DMS 273 (cell line): ENCODE measurements at regions not wholly inside any gene's neighbourhood (a gene's known extent, or its start where the extent isn't known, plus 50 kb on each side); places are given as distances from the start of the nearest gene placed in this dataset.
"Not testable (repeated sequence)": the region's sequence is repeated elsewhere in the genome, so short reads cannot be mapped to it uniquely, and the experiment has no call there.

Source experiments
- DNase-seq: peaks from one replicate; lab custom pipeline; 2025; ENCODE audit not compliant: unreplicated experiment; lab: John Stamatoyannopoulos, UW

DNA sequence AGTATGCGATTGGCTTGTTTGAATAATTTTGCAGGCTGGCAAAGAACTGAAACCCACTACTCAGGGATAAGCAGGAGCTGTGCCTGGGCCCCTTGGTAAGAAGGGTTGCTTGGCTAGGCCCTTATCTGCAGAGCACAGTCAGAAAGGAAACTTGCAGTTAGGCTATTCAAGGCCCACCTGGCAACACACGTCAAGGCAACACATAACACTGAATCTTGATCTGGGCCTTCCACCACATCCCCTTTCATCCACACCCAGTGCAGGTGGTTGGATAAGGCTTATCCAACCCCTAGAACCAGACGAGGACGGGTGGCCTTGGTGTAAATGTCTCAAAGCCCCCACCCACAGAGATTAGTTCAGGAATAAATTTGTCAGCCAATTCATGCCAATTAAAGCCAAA lies 72.8 kb upstream of the NEIL3 start:
- DNase-seq = no peak

DNA sequence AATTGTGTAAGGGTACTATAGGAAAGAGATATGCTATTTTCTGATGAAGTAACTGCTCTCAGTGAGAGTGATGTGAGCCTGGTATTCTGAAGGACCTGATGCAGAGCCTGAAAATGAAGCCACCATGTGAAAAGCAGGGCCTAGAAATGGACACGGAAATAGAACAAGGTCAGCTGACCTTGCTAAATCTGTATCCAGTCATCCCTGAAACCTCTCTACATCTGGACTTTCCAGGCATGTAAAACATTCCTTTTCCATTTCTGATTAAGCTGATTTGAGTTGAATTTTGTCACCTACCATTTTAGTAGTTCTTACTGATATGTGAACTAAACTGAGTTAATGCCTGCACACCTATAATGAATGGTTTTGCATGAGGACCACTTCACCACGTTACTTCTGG lies 72.4 kb upstream of the NEIL3 start:
- no peak for DNase-seq

DNA sequence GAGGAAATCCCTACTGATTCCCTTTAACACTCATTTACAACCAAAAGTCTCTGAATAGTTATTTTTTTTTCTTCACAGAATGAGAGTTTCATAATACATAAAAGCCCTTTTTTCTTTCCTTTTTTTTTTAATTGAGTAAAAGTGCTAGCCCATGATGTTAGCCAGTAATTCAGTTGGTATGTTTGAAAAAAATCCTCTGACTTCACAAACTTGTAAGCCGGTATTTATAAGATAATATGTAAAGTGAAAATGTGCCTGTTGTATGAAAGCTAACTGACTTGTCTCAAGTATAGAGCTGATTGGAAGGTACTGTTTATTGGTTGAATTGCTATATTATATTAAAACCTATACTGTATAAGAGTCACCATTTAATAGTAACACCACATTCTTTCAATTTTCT lies 70.2 kb upstream of the NEIL3 start:
- no peak for DNase-seq

DNA sequence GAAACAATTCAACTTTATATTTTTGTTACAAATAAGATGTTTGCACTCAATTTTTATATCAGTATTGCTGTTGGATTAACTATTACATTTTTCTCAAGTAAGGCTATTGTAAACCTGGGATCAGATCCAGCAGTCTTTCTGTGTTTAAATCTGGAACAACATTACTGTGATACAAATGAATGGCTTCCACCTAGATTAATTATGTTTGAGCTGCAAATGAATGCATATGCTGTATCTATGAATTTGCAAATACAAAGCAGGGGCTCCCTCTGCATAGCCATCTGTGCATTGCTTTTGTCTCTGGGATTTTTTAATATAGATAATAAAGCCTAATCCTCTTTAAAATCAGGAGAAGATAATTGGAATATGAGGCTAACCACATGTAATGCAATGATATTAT lies 69.8 kb upstream of the NEIL3 start:
- DNase-seq = peak; percentile 20

DNA sequence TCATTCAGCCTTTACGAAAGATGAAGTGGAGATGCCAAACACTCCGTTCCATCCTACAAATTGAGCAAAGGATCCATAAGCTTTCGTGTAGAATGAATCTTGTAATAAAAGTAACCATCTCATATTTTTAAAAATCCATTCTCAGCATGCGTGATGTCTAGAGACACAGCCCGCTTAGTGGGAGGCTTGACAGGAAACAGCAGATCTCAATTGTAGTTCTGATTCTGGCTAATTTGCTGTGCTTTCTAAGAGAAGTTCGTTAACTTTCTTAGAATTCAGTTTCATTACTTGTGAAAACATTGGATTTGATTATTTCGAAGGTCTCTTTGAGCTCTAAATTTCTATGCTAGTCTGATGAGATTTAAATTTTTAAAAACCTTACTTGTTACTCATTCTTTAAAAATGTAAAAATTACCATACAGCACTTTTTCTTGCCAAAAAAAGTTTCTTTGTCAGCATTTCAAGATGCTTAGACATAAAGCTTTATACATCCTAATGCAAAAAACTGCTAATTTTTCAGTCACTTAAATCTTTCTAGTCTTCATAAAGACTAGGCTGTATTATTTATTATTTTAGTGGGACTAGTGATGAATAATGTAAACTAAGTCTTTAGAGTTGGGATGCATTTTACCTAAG lies 66.9 kb upstream of the NEIL3 start:
- DNase-seq = no peak

DNA sequence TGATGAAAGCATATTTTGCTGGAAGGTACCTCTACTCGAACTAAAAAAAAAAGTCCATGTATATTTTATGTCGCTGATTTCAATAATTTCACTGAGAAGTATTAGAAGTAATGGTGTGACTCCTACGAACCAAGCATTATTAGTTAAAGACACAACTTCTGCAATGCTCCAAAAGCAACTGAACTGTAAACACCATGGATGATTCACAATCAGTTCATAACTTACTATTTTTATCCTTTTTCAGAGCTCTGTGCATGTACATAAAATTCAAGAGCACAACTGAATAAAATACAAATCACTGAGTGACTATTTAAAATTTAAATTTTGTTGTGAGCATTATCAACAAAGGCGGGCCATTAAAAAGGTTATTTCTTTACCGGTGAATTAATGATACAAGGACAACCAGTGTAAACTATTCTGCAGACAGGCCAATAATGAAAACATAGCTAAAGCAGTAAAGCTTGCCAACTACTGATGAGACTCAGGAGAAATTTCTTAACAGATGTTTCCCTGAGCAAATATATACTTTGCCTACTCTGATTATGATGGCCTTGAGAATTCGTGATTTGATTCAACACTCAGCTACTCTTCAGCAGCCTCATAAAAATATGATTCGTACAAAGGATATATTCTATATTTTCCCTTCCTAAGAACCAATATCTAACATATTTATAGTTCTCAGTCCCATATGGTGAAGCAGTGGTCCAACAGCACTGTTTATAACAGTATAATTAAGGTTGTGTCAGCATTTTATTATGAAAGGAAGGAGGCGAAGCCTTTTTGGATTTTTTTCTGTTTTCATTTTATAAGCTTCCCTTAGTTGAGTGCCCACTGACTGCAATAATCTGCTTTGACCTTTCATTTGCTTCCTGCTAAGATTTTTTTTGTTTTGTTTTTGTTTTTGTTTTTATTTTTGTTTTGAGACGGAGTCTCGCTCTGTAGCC lies 62.8 kb upstream of the NEIL3 start:
- peak; percentile 70 for DNase-seq

DNA sequence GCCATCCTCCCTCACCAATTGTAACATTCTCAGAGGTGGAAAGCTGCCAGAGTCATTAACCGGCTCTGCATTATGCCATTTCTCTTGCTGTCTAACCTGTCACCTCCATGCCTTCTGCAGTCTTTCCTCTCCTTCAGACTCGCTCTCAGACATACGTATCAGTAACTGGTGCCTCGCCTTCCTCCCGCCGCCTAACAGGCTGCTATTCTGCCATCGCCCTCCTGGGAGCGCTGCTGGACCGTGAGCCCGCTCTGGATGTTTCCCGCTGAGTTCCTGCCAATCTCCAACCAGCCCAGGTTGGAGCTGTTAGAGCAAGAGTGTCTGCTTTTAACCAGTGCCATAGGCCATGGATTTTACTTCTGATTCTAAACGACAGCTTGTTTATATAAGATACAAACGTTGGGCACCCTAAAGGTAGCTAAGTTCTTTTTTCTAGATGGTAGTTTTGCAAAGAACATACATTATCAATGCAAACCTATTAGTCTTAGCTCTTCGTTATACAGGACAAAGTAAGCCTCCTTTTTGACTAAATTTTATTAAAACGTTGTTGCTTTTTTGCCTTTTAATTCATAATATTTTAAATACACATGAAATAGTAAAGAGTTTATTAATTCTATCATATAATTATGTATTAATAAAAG lies 59.5 kb upstream of the NEIL3 start:
- DNase-seq = peak; percentile 82

DNA sequence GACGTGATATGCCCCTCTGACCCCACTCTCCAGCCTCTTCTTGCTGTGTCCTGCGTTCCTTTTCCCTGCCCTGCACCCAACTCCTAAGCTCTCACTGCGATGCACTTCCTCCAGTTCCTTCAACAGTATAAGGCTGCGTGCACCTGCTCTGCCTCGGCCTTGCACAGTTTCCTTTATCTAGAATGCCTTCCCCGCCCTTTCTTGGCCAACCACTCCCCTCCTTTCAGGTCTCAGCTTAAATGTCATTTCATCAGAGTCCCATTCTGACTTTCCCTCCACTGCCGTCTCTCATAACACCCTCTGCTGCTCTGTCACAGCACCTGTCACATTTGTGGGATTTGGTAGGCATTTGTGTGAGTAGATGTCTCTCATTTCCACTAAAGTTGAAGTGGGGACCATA lies 58.4 kb upstream of the NEIL3 start:
- DNase-seq = no peak

DNA sequence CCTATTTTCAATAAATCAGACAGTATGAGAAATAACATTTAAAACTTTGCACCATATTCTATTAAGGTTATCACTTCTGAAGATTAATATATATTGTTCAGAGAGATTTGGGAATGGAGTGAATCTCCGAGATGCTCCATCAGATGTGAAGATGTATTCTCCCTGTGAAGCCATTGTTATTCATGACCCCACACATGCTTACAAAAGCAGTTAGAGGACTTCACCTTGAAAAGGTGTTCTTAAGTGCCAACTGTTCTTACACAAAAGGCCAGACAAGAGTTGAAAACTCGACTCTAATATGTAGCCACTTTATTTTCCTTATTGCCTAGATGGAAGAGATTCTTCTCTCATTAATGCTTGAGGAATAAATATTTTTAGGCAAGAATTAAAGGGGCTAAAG lies 54.3 kb upstream of the NEIL3 start:
- DNase-seq = no peak

DNA sequence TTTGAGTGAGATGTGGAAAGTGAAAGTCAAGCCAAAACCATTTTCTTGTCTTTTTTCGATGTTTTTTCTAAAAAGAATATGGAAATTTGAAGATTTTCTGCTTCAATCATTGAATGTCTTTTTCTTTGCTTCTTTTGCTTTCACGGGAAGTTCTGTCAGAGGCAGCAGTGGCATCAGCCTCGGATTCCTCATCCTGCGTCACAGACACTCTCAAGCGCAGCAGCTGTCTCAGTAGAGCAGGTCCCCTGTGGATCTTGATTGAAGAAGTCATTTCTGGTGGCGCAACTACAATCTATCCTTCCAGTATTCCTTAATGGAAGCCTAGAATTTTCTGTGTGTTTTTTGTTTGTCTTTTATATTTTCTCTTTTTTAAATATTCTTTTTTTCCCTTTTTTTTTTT lies 52.7 kb upstream of the NEIL3 start:
- DNase-seq = no peak

DNA sequence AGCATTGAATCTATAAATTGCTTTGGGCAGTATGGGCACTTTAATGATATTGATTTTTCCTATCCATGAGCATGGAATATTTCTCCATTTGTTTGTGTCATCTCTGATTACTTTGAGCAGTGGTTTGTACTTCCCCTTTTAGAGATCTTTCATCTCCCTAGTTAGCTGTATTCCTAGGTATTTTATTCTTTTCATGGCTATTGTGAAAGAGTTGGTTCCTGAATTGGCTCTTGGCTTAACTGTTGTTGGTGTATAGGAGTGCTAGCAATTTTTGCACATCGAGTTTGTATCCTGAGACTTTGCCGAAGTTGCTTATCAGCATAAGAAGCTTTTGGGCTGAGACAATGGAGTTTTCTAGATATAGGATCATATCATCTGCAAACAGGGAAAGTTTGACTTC lies 50.2 kb upstream of the NEIL3 start:
- DNase-seq = not testable (repeated sequence)
